GM21515 (cell line): ENCODE measurements at regions not wholly inside any gene's neighbourhood (a gene's known extent, or its start where the extent isn't known, plus 50 kb on each side); places are given as distances from the start of the nearest gene placed in this dataset.

Source experiments
- ATAC-seq: cut with Tn5 transposase; IDR thresholded peaks from one replicate; pipeline ENCODE4 v1.9.1; 2021; ENCODE audit not compliant: unreplicated experiment

DNA sequence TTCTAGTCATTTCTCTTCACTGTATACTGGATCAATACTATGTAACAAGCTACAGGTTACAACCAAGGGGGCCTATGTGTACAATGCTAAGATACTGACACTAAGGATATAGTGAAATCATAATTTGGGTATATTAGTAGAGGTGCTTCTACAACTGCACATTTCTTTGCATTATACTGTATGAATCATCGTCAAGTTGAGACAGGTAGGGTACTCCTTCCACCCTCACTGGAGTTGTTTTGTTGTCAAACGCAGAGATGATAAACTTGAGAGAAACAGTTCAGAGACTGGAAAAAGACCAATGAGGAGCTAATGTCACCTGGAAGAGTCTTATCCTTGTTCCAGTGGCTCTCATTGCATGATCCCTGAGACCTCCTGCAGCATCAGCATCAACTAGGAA is 208.2 kb upstream of the PRPS1L1 start:
- ATAC-seq, result no peak

GRCh38 chr7:18239212-18239611 is 211.6 kb upstream of the PRPS1L1 start:
- no peak for ATAC-seq

- ATAC-seq, result no peak
Measured at GRCh38 chr7:18241543-18242231, 214.0 kb upstream of the PRPS1L1 start.

DNA sequence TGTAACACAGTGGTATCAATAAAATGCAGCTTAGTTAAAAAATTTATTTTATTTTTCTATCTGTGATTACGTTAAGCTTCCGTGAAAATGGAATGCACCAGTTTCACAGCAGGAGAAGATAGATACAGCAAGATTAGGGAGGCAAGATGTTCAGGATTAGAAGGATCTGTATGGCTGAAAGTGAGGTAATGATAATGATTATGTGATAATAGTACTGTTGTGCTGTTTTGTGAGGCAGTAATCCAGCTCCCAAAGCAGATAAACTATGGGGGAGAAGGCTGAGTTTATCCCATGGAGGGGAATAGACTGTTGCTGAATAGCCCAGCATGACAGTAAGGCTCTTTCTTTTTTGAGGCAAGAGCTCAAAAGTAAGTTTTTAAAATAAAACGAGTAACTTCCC is 216.1 kb upstream of the PRPS1L1 start:
- no peak for ATAC-seq

DNA sequence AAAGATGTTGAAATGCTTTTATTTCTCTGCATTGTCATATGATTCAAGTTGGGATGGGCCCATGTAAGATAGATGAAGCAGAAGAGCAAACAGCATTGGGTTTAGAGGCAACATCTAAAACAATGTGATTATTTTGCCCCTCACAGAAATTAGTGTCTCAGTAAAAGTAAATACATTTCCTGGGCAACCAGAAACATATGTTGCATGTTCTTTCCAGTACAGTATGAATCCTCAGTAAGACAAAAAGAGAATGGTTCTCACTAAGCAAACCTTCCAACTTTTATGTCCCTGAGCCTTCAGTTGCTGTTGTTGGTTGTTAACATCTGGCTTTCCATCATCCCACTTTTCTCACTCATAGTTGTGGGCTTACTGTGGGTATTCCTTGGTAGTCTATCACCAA is 222.5 kb upstream of the PRPS1L1 start:
- no peak for ATAC-seq

DNA sequence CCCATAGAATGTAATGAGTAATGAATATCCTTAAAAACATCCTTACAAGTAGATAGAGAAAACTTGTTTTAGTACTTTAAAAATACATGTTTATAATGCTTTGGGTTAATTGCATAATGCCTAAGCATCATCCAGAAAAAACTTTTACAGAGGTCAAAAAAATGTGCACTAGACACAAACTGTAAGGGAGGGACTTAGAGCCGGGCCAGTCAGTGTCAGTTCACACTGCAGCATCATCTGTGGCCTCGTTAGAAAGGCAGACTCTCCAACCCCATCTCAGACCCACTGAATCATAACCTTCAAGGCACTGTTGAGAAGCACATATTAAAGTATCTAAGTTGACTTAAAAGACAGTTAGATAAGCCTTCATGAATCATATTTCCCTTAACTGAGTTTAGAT is 230.1 kb upstream of the PRPS1L1 start:
- no peak for ATAC-seq

- ATAC-seq, result no peak
Measured at GRCh38 chr7:18262058-18262457, 233.5 kb upstream of the HDAC9 start.

DNA sequence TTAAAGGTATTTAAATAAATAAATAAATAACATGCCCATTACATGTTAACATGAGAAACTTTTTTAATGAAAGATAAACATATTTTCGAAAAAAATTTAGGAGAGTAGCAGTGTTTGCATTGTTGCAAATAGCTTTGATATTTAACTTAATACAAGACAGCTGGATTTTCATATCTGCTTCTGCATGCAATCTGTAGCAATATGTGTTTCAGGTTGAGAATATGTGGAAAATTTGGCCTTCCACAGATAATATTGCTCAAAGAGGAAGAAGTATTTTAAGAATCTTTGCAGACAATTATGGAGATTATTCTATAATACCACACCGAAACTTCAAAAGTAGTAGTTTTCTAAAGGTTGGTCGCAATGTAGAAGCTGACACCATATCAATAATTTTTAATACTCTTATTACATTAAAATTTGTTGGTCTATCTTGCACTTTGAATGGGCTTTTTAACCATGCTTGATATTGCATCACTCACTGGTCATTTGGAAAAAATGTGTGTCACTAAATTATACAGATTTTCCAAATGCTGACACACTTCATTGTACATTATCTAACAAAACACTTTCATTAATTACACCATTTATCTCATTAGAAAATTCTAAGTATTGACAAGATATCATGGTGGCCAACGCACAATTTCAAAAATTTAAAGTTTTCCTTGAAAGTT is 229.8 kb upstream of the HDAC9 start:
- no peak for ATAC-seq

- no peak for ATAC-seq
Measured at GRCh38 chr7:18268571-18268970, 227.0 kb upstream of the HDAC9 start.

GRCh38 chr7:18276380-18276779 is 219.2 kb upstream of the HDAC9 start:
- no peak for ATAC-seq

GRCh38 chr7:18278316-18278715 is 217.2 kb upstream of the HDAC9 start:
- no peak for ATAC-seq

DNA sequence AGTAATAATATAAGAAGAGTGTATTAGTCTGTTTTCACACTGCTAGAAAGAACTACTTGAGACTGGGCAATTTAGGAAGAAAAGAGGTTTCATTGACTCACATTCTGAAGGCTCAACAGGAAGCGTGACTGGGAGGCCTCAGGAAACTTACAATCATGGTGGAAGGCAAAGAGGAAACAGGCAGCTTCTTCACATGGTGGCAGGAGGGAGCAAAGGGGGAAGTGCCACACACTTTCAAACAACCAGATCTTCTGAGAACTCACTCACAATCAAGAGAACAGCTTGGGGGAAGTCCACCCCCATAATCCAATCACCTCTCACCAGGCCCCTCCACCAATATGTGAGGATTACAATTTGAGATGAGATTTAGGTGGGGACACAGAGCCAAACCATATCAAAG is 212.5 kb upstream of the HDAC9 start:
- ATAC-seq, result no peak

- ATAC-seq, result no peak
Measured at GRCh38 chr7:18287482-18287881, 208.1 kb upstream of the HDAC9 start.

GRCh38 chr7:18288322-18289037 is 207.1 kb upstream of the HDAC9 start:
- no peak for ATAC-seq

- no peak for ATAC-seq
Measured at GRCh38 chr7:18289788-18290187, 205.8 kb upstream of the HDAC9 start.

DNA sequence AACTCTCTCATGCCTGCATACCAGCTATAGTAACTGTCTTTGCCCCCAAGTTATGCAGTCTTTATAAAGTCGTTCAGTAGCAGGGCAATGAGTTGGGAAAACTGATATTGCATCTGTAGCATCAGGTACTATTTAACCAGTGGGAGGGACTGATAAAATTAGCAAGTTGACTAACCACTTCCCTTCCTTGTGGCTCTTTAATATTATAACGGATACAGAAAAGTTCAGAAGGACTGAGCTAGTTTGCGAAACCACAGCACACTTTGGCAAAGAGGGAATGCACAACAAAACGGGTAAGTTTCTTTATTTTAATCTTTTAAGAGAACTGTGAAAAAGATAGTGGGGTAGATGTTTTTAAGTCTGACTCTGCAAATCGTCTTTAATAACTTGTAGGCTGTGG is 205.3 kb upstream of the HDAC9 start:
- ATAC-seq, result peak; percentile 56

- no peak for ATAC-seq
Measured at GRCh38 chr7:18290865-18291264, 204.7 kb upstream of the HDAC9 start.

- ATAC-seq, result no peak
Measured at GRCh38 chr7:18292584-18292983, 203.0 kb upstream of the HDAC9 start.

- no peak for ATAC-seq
Measured at GRCh38 chr7:18293759-18294158, 201.8 kb upstream of the HDAC9 start.

DNA sequence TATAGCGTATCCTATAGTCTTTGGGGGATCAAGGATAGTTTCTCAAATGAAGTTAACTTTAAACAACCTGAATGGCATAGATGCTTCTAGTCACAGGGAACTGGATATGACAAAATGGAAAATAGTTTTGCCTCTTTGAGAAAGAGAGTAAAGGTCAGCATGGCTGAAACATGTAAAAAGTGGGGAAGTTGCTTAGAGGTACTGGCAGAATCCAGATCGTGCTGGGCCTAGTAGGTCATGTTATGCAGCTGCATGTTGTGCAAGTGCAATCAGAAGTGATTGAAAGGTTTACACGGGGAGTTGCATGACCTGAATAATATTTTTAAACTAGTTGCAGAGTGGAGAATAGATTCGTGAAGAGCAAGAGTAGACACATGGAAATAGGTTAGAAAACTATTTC is 201.1 kb upstream of the HDAC9 start:
- no peak for ATAC-seq

DNA sequence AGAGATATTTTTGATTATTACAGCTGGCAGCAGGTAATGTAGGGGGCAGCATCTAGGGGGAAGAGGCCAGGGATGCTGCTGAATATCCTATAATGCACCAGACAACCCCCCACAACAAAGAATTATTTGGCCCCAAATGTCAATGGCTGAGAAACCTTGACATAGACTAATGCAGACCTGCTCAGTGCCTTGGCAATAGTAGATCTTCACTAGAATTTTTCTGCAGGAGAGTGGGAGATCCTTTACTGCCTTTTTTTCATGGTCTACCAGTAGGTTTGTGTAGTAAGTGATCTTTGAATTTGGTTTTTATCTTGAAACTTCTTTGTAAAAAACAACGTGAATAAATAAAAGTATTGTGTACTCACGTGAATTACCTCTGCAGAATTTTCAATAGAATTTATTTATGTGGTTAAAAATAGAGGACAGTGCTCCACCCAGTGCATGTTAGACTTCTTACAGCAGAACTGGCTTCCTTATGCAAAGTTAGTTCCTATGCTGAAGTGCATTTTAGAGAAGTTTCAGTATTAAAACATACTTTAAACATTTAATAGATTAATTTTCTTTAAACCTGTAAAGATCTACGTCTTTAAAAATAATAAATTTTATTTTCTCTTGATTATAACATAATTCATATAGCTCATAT is 199.6 kb upstream of the HDAC9 start:
- ATAC-seq, result no peak

GRCh38 chr7:18302097-18302496 is 193.5 kb upstream of the HDAC9 start:
- no peak for ATAC-seq
